COLO668 (cell line): ENCODE measurements at regions not wholly inside any gene's neighbourhood (a gene's known extent, or its start where the extent isn't known, plus 50 kb on each side); places are given as distances from the start of the nearest gene placed in this dataset.
"Not testable (repeated sequence)": the region's sequence is repeated elsewhere in the genome, so short reads cannot be mapped to it uniquely, and the experiment has no call there.

Source experiments
- DNase-seq: peaks from one replicate; lab custom pipeline; 2025; ENCODE audit not compliant: unreplicated experiment; lab: John Stamatoyannopoulos, UW

DNA sequence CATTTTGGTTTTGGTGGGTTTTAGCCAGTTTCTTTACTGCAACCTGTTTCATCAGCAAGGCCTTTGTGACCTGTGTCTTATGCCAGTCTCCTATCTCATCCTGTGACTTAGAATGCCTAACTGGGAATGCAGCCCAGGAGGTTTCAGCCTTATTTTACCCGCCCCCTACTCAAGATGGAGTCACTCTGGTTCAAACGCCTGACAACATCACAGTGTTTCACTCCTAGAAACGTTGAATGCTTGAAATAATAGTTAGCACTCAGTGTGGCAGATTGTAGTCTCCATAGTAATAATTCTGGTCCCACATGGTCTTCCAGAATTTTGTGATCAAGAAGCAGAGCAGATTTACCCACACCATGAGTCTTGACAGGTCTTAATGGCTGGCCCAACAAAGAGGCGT lies 159.0 kb upstream of the TRIB2 start:
- DNase-seq, result no peak

- DNase-seq, result no peak
Observed at GRCh38 chr2:12558519-12558918, 158.2 kb upstream of the TRIB2 start.

- no peak for DNase-seq
Observed at GRCh38 chr2:12560618-12561017, 156.1 kb upstream of the TRIB2 start.

DNA sequence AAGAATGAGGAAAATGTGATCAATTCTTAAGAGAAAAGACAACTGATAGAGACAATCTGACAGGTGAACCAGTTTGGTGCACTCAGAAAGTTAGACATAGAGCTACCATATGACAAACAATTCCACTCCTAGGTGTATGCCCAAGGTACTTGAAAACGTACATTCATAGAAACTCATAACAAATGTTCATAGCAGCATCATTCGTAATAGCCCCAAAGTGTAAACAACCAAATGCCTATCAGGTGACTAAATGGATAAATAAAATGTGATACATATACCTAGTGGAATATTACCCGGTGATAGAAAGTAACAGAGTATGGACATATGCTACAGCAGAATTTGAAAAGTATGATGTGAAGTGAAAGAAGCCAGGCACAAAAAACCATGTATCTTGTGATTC lies 149.3 kb upstream of the TRIB2 start:
- DNase-seq, result no peak

GRCh38 chr2:12569510-12569909 lies 147.2 kb upstream of the TRIB2 start:
- not testable (repeated sequence) for DNase-seq

- DNase-seq, result not testable (repeated sequence)
Observed at GRCh38 chr2:12569929-12570328, 146.8 kb upstream of the TRIB2 start.

- DNase-seq, result no peak
Observed at GRCh38 chr2:12577091-12577490, 139.6 kb upstream of the TRIB2 start.

GRCh38 chr2:12577567-12578253 lies 139.0 kb upstream of the TRIB2 start:
- no peak for DNase-seq

- no peak for DNase-seq
Observed at GRCh38 chr2:12579018-12579417, 137.7 kb upstream of the TRIB2 start.

DNA sequence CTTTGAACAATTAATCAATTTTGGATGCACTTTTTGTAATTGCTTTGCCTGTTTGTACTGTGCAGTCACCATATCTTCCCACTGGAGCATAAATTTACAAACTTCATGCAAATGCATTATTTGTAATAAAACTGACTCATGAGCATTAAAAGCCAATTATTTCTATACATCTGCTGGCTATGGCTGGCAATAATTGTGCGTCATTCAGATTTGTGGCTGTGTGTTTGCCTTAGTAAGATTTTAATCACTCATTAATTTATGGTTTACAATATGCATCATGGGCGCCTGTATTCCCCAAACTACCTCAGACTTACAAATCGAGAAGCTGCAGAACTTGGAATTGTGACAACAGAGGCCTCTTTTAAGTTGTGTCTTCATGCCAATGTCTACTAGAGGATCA lies 132.4 kb upstream of the TRIB2 start:
- no peak for DNase-seq

DNA sequence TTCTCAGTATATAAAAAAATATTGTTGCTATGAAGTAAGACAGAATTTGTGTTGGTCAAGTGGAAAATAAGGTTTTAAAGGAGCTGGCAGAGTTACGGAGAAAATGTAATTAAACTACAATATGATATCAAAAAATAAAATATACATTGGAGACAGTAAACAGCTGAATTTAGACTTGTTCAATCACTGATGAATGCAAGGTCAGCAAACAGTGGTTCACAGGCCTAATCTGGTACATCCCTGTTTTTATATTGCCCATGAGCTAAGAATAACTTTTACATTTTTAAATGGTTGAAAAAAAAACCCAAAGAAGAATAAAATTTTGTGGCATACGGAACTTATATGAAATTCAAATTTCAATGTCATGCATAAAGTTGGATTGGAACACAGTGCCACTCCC lies 131.0 kb upstream of the TRIB2 start:
- DNase-seq, result no peak

- no peak for DNase-seq
Observed at GRCh38 chr2:12587228-12587627, 129.5 kb upstream of the TRIB2 start.

DNA sequence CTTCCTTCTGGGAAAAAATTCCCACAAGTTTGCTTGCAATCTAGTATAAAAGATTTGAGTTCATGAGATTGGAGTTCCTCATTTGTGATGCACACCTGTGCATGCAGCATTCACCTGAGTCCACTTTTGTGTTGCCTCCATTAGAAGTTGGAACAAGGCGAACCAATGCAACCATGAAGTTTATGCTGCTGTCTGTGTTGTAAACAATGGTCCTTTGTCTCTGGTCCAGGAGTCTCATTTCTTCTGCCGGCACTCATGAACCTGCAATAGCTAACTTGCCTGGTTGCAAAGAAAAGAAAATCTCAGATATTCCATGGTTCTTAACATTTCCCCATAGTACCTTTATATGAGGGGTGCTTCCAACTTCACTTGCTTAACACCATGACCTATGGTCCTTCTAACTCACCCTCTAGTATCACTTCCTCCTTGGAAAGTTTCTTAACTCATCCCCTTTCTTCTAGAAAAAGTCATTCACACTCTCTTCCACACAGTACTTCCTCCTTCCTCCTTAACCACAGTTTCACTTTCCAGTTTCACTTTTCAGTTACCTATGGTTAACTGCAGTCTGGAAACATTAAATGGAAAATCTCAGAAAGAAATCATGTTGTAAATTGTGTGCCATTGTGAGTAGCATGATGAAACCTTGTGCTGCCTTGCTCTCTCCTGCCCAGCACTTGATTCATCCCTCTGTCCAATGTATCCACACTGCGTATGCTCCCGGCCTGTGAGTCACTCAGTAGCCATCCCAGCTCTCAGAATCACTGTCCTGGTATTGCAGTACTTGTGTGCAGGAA lies 128.8 kb upstream of the TRIB2 start:
- no peak for DNase-seq

DNA sequence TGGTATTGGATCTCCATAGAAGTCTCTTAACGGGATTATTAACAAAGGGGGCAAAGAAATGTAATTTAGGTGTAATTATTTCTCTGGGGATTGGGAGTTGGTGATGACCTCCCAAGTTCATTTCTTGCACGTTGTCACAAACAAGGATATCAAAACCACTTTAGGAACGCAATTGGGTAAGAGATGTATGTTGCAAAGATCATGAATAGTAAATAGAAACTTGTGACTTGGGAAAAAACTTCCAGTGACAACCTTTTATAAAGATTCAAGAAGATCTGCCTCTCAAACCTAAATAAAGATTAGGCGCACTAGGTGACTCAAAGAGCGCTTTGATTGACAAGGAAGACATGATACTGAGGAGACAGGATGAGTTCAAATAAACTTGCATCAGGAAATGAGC lies 127.8 kb upstream of the TRIB2 start:
- no peak for DNase-seq

DNA sequence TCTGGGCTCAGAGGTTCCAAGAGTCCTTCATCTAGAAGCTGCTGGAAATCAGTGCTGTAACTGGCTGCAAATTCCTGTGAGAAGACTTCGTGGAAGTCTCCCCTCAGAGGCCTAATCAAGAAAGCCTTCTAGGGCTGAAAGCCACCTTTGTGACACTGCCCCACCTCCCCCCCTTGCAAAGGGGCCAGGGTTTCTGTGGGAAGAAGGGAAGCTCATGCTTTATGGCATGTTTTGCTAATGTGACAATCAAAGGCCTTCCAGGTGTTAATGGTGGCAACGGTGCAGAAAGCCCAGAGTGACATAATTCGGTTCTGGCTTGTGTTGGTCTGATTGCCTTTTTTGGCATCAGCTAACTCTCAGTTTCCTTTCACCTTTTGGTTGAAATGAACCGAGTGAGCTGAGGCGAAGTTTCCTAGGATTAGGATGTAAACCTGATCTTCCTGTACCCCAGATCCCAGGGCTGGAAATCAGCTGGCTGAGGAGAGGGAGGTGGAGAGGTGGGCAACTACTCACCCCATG lies 126.9 kb upstream of the TRIB2 start:
- DNase-seq, result no peak

DNA sequence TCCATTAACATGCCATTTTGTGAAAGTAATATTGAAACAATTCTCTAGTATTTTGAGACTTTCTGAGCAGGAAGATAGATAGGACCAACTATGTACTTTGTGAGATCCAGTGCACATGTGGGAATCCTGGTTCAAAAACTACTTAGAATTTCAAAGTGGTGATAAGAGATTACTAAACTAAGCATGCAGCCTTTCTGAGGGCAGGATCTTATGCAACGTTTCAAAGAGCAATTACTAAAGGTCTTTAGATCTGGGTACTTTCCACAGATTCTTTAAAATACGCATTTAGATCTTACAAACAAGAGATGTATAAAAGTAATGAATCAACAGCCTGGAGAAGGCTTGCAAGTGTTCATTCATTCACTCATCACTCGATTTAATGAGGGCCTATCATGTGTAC lies 124.4 kb upstream of the TRIB2 start:
- DNase-seq, result no peak

DNA sequence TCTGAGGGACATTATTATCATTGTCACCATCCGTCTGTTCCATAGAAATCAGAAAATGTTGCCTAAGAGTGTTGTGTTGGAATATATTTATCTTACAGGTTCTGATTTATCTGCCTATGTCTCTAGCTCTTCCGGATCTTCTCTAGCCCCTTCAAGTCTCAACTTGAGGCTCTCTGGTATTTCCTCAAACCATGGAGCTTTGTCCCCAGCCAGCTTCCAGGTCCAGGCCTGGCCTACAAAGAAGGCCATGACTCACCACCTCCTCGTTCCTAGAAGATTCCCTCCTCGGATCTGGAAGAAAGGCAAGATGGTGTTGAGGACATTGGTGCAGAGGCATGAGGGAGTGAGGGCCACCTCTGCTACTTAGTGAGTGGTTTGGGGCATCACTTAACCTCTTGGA lies 122.1 kb upstream of the TRIB2 start:
- DNase-seq, result no peak

DNA sequence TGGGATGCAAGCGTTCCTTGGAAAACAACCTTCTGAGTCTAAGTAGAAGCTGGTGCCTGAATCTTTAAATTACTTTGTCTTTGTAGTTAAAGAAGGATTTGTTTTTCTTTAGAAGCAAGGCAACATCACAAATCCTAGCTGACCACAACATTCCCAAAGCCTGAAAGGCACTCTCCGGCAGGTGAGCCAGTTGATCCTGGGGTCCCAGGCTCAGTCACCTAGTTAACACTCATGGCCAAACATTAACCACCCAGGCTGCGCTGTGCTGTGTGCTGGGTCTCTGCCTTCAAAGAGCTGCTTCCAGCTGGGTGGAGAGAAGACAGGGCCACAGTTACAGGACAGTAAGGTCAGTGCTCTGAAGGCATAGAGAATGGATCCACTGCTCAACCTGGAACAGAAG lies 120.0 kb upstream of the TRIB2 start:
- no peak for DNase-seq

DNA sequence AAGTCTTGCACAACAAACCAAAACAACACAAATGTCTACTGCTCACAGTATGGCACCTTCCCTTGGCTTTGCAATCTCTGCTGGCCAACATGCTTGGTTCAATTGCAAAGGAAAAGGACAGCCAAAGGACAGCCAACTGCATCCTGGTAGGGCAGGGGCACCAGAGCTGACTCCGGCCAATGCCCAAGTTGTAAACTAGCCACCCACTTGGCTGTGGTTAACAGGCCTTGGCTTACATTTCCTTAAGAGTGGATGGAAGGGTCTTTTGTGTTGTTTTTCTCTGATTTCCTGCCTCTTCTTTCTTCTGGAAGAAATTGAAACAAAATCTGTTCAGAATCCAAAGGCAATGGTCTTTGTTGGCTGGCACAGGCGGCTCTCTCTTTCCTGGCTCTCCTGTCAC lies 119.1 kb upstream of the TRIB2 start:
- no peak for DNase-seq

- DNase-seq, result no peak
Observed at GRCh38 chr2:12602661-12603060, 114.1 kb upstream of the TRIB2 start.

GRCh38 chr2:12603781-12604295 lies 112.9 kb upstream of the TRIB2 start:
- no peak for DNase-seq

DNA sequence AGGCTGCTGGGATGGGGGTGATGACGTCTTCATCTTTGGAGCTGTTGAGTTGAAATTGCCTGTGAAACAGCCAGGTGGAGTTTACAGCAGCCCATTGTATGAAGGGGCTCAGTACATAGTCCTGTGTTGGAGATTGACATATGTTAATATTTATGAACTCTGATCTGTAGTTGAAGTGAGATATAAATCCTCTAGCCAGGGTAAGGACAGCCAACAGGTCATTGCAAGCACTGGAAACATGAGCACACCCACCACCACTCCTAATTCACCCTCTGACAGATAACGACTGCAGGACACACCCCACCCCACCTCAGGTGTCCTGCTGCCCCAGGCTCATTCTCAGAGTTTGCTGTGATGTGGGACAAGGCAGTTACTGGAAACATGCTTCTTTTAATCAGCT lies 112.4 kb upstream of the TRIB2 start:
- DNase-seq, result no peak
